IMR-90 (cell line): ENCODE measurements at regions not wholly inside any gene's neighbourhood (a gene's known extent, or its start where the extent isn't known, plus 50 kb on each side); places are given as distances from the start of the nearest gene placed in this dataset.

Source experiments
- ATAC-seq: fragments of 200-7000 bp; cut with Tn5 transposase; 2 replicates; pipeline ENCODE4 v1.9.1; 2020; ENCODE audit warnings: low read depth, mild to moderate bottlenecking, moderate library complexity
- BruUV-seq: library from RNA; stranded (reverse); fragments of 400-500 nt; replicated peaks from 2 replicates; lab custom pipeline; 2021; lab: Mats Ljungman, UMichigan
- CTCF ChIA-PET: fragments of 300-600 bp; formaldehyde crosslinking; extraction: SDS; loops from one replicate; lab custom pipeline; 2021; ENCODE audit warnings: antibody characterized with exemption; lab: Yijun Ruan, JAX
- POLR2A ChIA-PET: fragments of 300-600 bp; sonication (Branson Sonifier 250); formaldehyde crosslinking; loops from one replicate; lab custom pipeline; 2022; ENCODE audit warnings: antibody characterized with exemption; ENCODE audit not compliant: unreplicated experiment; lab: Charles Lee
- DNase-seq: peaks from one replicate; pipeline ENCODE4 v3.0.0; 2013
- H2AFZ ChIP-seq: replicated peaks from 2 replicates; pipeline ENCODE3; 2013; ENCODE audit warnings: low read length, mild to moderate bottlenecking; ENCODE audit not compliant: poor library complexity
- H2AK5ac ChIP-seq: 2 replicates; pipeline ENCODE4 v1.6.1; 2013; ENCODE audit warnings: low read depth, low read length, inconsistent platforms
- H2AK9ac ChIP-seq: replicated peaks from 2 replicates; pipeline ENCODE3; 2013; ENCODE audit warnings: mild to moderate bottlenecking, low read depth, low read length, moderate library complexity; ENCODE audit not compliant: poor library complexity
- H2BK120ac ChIP-seq: 2 replicates; pipeline ENCODE4 v1.6.1; 2013; ENCODE audit warnings: low read depth, low read length, inconsistent platforms
- H2BK15ac ChIP-seq: 3 replicates; pipeline ENCODE4 v1.6.1; 2013; ENCODE audit warnings: low read depth, low read length, inconsistent platforms
- H2BK20ac ChIP-seq: 2 replicates; pipeline ENCODE4 v1.6.1; 2013; ENCODE audit warnings: low read depth, mild to moderate bottlenecking, inconsistent platforms, low read length, moderate library complexity
- H2BK5ac ChIP-seq: 2 replicates; pipeline ENCODE4 v1.6.1; 2013; ENCODE audit warnings: mild to moderate bottlenecking, low read depth, low read length, inconsistent platforms; ENCODE audit not compliant: poor library complexity, severe bottlenecking
- H3K14ac ChIP-seq: replicated peaks from 2 replicates; pipeline ENCODE4 v1.6.1; 2013; ENCODE audit warnings: low read depth, low read length, inconsistent platforms
- H3K18ac ChIP-seq: 2 replicates; pipeline ENCODE4 v1.6.1; 2013; ENCODE audit warnings: low read depth, low read length, control low read depth
- H3K23ac ChIP-seq: 2 replicates; pipeline ENCODE4 v1.6.1; 2013; ENCODE audit warnings: low read depth, low read length, inconsistent platforms
- H3K27ac ChIP-seq: 2 replicates; pipeline ENCODE4 v1.5.1; 2013; ENCODE audit warnings: mild to moderate bottlenecking, control low read depth, low read length; ENCODE audit not compliant: insufficient read depth
- H3K27me3 ChIP-seq: 2 replicates; pipeline ENCODE4 v1.6.1; 2013; ENCODE audit warnings: low read length; ENCODE audit not compliant: control insufficient read depth, insufficient read depth
- H3K36me3 ChIP-seq: 2 replicates; pipeline ENCODE4 v1.6.1; 2013; ENCODE audit warnings: low read length, mixed read lengths; ENCODE audit not compliant: control insufficient read depth, insufficient read depth
- H3K4ac ChIP-seq: 2 replicates; pipeline ENCODE4 v1.6.1; 2013; ENCODE audit warnings: low read depth, low read length, inconsistent platforms
- H3K4me1 ChIP-seq: 2 replicates; pipeline ENCODE4 v1.6.1; 2013; ENCODE audit warnings: low read length, mixed read lengths; ENCODE audit not compliant: control insufficient read depth, insufficient read depth
- H3K4me2 ChIP-seq: 2 replicates; pipeline ENCODE4 v1.6.1; 2013; ENCODE audit warnings: low read depth, mild to moderate bottlenecking, control low read depth, low read length, moderate library complexity
- H3K4me3 ChIP-seq: 2 replicates; pipeline ENCODE4 v1.5.1; 2013; ENCODE audit warnings: low read depth, mild to moderate bottlenecking, control low read depth, low read length, moderate library complexity; ENCODE audit not compliant: insufficient read depth
- H3K56ac ChIP-seq: 2 replicates; pipeline ENCODE4 v1.6.1; 2013; ENCODE audit warnings: low read length, inconsistent platforms; ENCODE audit not compliant: insufficient read depth; ENCODE audit errors: extremely low read depth
- H3K79me1 ChIP-seq, 2 experiments: 2 replicates each; pipeline ENCODE4 v1.6.1; 2013; ENCODE audit warnings: low read length in 2 of 2, inconsistent platforms in 1 of 2, low read depth in 1 of 2
- H3K9ac ChIP-seq: 2 replicates; pipeline ENCODE4 v1.6.1; 2013; ENCODE audit warnings: low read depth, low read length, control low read depth
- H3K9me1 ChIP-seq: 2 replicates; pipeline ENCODE4 v1.6.1; 2013; ENCODE audit warnings: low read length, inconsistent platforms; ENCODE audit not compliant: insufficient read depth
- H3K9me3 ChIP-seq: 2 replicates; pipeline ENCODE4 v1.6.1; 2013; ENCODE audit warnings: low read length; ENCODE audit not compliant: control insufficient read depth, insufficient read depth
- H4K20me1 ChIP-seq: 2 replicates; pipeline ENCODE4 v1.6.1; 2013; ENCODE audit warnings: low read length, inconsistent platforms; ENCODE audit not compliant: insufficient read depth
- H4K5ac ChIP-seq: 2 replicates; pipeline ENCODE4 v1.6.1; 2013; ENCODE audit warnings: mild to moderate bottlenecking, low read depth, low read length, control low read depth
- H4K8ac ChIP-seq, 2 experiments: 2 replicates each; pipeline ENCODE4 v1.6.1; 2013; ENCODE audit warnings: low read depth in 2 of 2, low read length in 2 of 2, control low read depth in 1 of 2, inconsistent platforms in 1 of 2
- H4K91ac ChIP-seq: 2 replicates; pipeline ENCODE4 v1.6.1; 2013; ENCODE audit warnings: low read depth, low read length, inconsistent platforms; ENCODE audit not compliant: insufficient read depth
- BHLHE40 ChIP-seq: fragments of 150-350 bp; IDR thresholded peaks from 2 replicates; pipeline ENCODE4 v1.6.1; 2016; ENCODE audit warnings: mild to moderate bottlenecking, low read depth, low read length
- CEBPB ChIP-seq: IDR thresholded peaks from 2 replicates; pipeline ENCODE4 v1.6.1; 2012; ENCODE audit warnings: low read depth, low read length, improper control_type of control experiment
- CHD1 ChIP-seq: IDR thresholded peaks from 2 replicates; pipeline ENCODE4 v1.6.1; 2012; ENCODE audit warnings: low read depth, low read length, improper control_type of control experiment
- CTCF ChIP-seq: conservative IDR thresholded peaks from 2 replicates; pipeline ENCODE4 v1.5.1; 2012; ENCODE audit warnings: mild to moderate bottlenecking, low read depth, low read length, improper control_type of control experiment
- ELK1 ChIP-seq: fragments of 150-350 bp; IDR thresholded peaks from 2 replicates; pipeline ENCODE4 v1.6.1; 2016; ENCODE audit warnings: low read depth, mild to moderate bottlenecking, low read length, moderate library complexity, borderline replicate concordance
- FOS ChIP-seq: fragments of 150-350 bp; IDR thresholded peaks from 2 replicates; pipeline ENCODE4 v1.6.1; 2016; ENCODE audit warnings: low read depth, low read length
- MAFK ChIP-seq: IDR thresholded peaks from 2 replicates; pipeline ENCODE4 v1.6.1; 2012; ENCODE audit warnings: low read depth, low read length, improper control_type of control experiment
- MAZ ChIP-seq: IDR thresholded peaks from 2 replicates; pipeline ENCODE4 v1.6.1; 2012; ENCODE audit warnings: low read depth, mild to moderate bottlenecking, low read length, improper control_type of control experiment, moderate library complexity, borderline replicate concordance
- MXI1 ChIP-seq: IDR thresholded peaks from 2 replicates; pipeline ENCODE4 v1.6.1; 2012; ENCODE audit warnings: low read depth, mild to moderate bottlenecking, low read length, moderate library complexity, borderline replicate concordance
- NFE2L2 ChIP-seq: fragments of 150-350 bp; IDR thresholded peaks from 2 replicates; pipeline ENCODE4 v1.6.1; 2016; ENCODE audit warnings: low read depth, mild to moderate bottlenecking, low read length
- POLR2A ChIP-seq: IDR thresholded peaks from 2 replicates; pipeline ENCODE4 v1.6.1; 2012; ENCODE audit warnings: mild to moderate bottlenecking, low read depth, low read length
- RAD21 ChIP-seq: IDR thresholded peaks from 2 replicates; pipeline ENCODE4 v1.6.1; 2012; ENCODE audit warnings: low read length, improper control_type of control experiment
- RCOR1 ChIP-seq: IDR thresholded peaks from 2 replicates; pipeline ENCODE4 v1.6.1; 2012; ENCODE audit warnings: mild to moderate bottlenecking, low read length, improper control_type of control experiment; ENCODE audit not compliant: insufficient replicate concordance
- SMC3 ChIP-seq: fragments of 150-350 bp; IDR thresholded peaks from 2 replicates; pipeline ENCODE4 v1.6.1; 2016; ENCODE audit warnings: low read depth, mild to moderate bottlenecking, antibody characterized with exemption, low read length, moderate library complexity
- USF2 ChIP-seq: fragments of 150-350 bp; IDR thresholded peaks from 2 replicates; pipeline ENCODE4 v1.6.1; 2017; ENCODE audit warnings: mild to moderate bottlenecking, antibody characterized with exemption, low read length, low read depth
- WGBS, 2 experiments: methylation state at CpG; one replicate each; pipeline versions ENCODE4 v1.1.5 to v1.1.7; 2013; ENCODE audit warnings: missing lambda C conversion rate in 2 of 2; ENCODE audit not compliant: insufficient read length in 1 of 2; ENCODE audit errors: extremely low coverage in 2 of 2; 5-methylcytosine and 5-hydroxymethylcytosine counted together
- dilution Hi-C: fragments of 300-500 bp; cut with HindIII; formaldehyde crosslinking; loops from one replicate; pipeline ENCODE4 v1.14.3; 2018; ENCODE audit warnings: low sequenced_read_pairs; ENCODE audit not compliant: unreplicated experiment
- in situ Hi-C: fragments of 300-500 bp; cut with MboI; formaldehyde crosslinking; loops from 3 replicates; pipeline ENCODE4 v1.14.3; 2019; ENCODE audit warnings: low sequenced_read_pairs, inconsistent platforms, mixed read lengths
- intact Hi-C: fragments of 100-400 bp; cut with micrococcal nuclease; formaldehyde crosslinking; loops from 2 replicates; pipeline ENCODE4 v1.10.0; 2022

- intact Hi-C loops (no loop called here), dilution Hi-C loops (no loop called here), in situ Hi-C loops (no loop called here)
- Histone ChIP-seq H3K9me1 (no peaks in the 10 kb centered on the region), H3K4me2 (no peak overlapping the region), H2AK9ac (no peak overlapping the region), H3K27me3 (no peaks in the 10 kb centered on the region), H3K79me1 (no peaks in the 10 kb centered on the region), H2BK5ac (no peak overlapping the region), H2AFZ (no peak overlapping the region), H3K9me3 (peaks cover 12% of the 10 kb centered on the region), H3K18ac (no peak overlapping the region), H3K27ac (no peak overlapping the region), H3K56ac (no peak overlapping the region), H4K91ac (no peak overlapping the region), H4K5ac (no peak overlapping the region), H3K4ac (no peak overlapping the region), H3K9ac (no peak overlapping the region), H3K14ac (no peak overlapping the region), H2AK5ac (no peak overlapping the region), H4K8ac (no peak overlapping the region), H2BK20ac (no peak overlapping the region), H2BK120ac (no peak overlapping the region), H2BK15ac (no peak overlapping the region), H4K20me1 (no peaks in the 10 kb centered on the region), H3K4me3 (no peak overlapping the region), H3K4me1 (no peaks in the 10 kb centered on the region), H3K23ac (no peak overlapping the region), H3K36me3 (no peaks in the 10 kb centered on the region)
- ChIA-PET CTCF (interaction anchor here (0.6 kb wide), 1 partner anchor 842 kb away, joined by 3 read pairs; no protein-coding TSS in a partner anchor), POLR2A (no interaction called here)
- no peak for DNase-seq
- TF ChIP-seq MXI1: no peak
- no peak for TF ChIP-seq ELK1
- no peak for TF ChIP-seq MAFK
- no peak for TF ChIP-seq MAZ
- no peak for TF ChIP-seq BHLHE40
- TF ChIP-seq FOS: no peak
- TF ChIP-seq CEBPB: no peak
- no peak for TF ChIP-seq RCOR1
- TF ChIP-seq POLR2A: no peak
- TF ChIP-seq SMC3: no peak
- TF ChIP-seq RAD21: no peak
- no peak for TF ChIP-seq CTCF
- no peak for TF ChIP-seq CHD1
- no peak for TF ChIP-seq NFE2L2
- TF ChIP-seq USF2: no peak
- ATAC-seq: no peak
- BruUV-seq: no TSS peak
- WGBS, 2 experiments: no CpG with 5 or more reads among the region's 4 CpGs
Observed at GRCh38 chr16:7967996-7968509, 622.3 kb downstream of the TMEM114 start.
